ENCODE measurements at regions not wholly inside any gene's neighbourhood (a gene's known extent, or its start where the extent isn't known, plus 50 kb on each side); places are given as distances from the start of the nearest gene placed in this dataset.

- TF ChIP-seq, protein P1, sequence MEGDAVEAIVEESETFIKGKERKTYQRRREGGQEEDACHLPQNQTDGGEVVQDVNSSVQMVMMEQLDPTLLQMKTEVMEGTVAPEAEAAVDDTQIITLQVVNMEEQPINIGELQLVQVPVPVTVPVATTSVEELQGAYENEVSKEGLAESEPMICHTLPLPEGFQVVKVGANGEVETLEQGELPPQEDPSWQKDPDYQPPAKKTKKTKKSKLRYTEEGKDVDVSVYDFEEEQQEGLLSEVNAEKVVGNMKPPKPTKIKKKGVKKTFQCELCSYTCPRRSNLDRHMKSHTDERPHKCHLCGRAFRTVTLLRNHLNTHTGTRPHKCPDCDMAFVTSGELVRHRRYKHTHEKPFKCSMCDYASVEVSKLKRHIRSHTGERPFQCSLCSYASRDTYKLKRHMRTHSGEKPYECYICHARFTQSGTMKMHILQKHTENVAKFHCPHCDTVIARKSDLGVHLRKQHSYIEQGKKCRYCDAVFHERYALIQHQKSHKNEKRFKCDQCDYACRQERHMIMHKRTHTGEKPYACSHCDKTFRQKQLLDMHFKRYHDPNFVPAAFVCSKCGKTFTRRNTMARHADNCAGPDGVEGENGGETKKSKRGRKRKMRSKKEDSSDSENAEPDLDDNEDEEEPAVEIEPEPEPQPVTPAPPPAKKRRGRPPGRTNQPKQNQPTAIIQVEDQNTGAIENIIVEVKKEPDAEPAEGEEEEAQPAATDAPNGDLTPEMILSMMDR (IDR thresholded peaks at IDR 0.05; ENCODE audit: low read depth, low read length), result no peak
- TF ChIP-seq POLR2A (IDR thresholded peaks at IDR 0.05; ENCODE audit: extremely low read depth, insufficient read length), result no peak
- TF ChIP-seq MAX (IDR thresholded peaks at IDR 0.05; ENCODE audit: low read depth, low read length), result no peak
- TF ChIP-seq MYC (IDR thresholded peaks at IDR 0.05; ENCODE audit: low read depth, low read length), result no peak
Observed at GRCh38 chr13:67314405-67314804, 84.3 kb upstream of the PCDH9 start.
